ENCODE measurements at regions not wholly inside any gene's neighbourhood (a gene's known extent, or its start where the extent isn't known, plus 50 kb on each side); places are given as distances from the start of the nearest gene placed in this dataset.

DNA sequence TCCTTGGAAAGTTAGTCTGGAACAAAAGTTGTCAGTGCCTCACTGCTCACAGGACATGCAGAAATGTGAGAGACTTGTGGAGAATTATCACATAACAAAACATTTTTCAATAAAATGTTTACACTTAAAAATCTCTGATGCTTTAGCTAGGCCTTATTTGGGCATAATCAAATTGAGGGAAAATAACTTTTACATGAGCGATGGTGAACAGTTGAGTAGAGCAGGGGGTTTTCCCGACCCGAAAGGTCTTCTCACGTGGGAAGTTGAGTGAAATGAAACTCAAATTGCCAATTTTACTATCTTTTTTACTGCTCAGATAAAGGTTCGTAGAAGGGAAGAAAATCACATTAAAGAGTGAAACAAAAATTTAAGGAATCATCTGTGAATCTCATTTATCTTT, 465.6 kb downstream of the MTX2 start:
- Histone ChIP-seq H3K36me3 (no peaks in the 10 kb centered on the region), H3K9me3 (no peaks in the 10 kb centered on the region), H3K4me3 (ENCODE audit: low read depth, low read length) (no peak overlapping the region), H3K4me1 (no peaks in the 10 kb centered on the region), H3K27me3 (no peaks in the 10 kb centered on the region)
- DNase-seq, result no peak
- no peak for TF ChIP-seq CTCF (IDR thresholded peaks at IDR 0.05; ENCODE audit: low read depth, low read length)

DNA sequence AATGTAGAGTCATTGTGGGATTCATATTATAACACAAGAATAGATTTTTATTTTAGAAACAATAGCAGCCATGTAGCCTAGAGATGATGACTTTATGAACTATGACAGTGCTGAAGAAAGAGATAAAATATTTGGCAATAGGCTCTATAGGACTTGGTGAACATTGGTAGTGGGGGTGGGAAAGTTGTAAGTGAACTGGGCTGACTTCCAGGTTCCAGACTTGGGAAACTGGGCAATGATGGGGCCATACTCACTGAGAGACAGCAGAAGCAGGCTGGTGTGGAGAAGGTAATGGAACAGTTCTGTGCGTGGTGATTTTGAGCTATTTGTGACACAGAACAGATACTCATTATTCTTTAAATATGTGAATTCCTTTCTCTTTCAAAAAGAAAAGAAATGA, 470.3 kb upstream of the HNRNPA3 start:
- Histone ChIP-seq H3K4me1 (peaks cover 3% of the 10 kb centered on the region; the same call in 1 of the 2 replicates), H3K4me3 (ENCODE audit: low read depth, low read length) (no peak overlapping the region), H3K27me3 (no peaks in the 10 kb centered on the region), H3K36me3 (no peaks in the 10 kb centered on the region), H3K9me3 (no peaks in the 10 kb centered on the region)
- no peak for DNase-seq
- TF ChIP-seq CTCF (IDR thresholded peaks at IDR 0.05; ENCODE audit: low read depth, low read length), result no peak

GRCh38 chr2:176743671-176744070, 468.9 kb upstream of the HNRNPA3 start:
- Histone ChIP-seq H3K4me3 (ENCODE audit: low read depth, low read length) (no peak overlapping the region), H3K27me3 (no peaks in the 10 kb centered on the region), H3K9me3 (no peaks in the 10 kb centered on the region), H3K36me3 (no peaks in the 10 kb centered on the region), H3K4me1 (peaks cover 3% of the 10 kb centered on the region; the same call in 1 of the 2 replicates)
- no peak for DNase-seq
- TF ChIP-seq CTCF (IDR thresholded peaks at IDR 0.05; ENCODE audit: low read depth, low read length), result no peak

GRCh38 chr2:176744146-176744545, 468.4 kb upstream of the HNRNPA3 start:
- Histone ChIP-seq H3K27me3 (no peaks in the 10 kb centered on the region), H3K36me3 (no peaks in the 10 kb centered on the region), H3K4me3 (ENCODE audit: low read depth, low read length) (no peak overlapping the region), H3K4me1 (peaks cover 3% of the 10 kb centered on the region; the same call in 1 of the 2 replicates), H3K9me3 (no peaks in the 10 kb centered on the region)
- DNase-seq, result no peak
- TF ChIP-seq CTCF (IDR thresholded peaks at IDR 0.05; ENCODE audit: low read depth, low read length), result no peak

DNA sequence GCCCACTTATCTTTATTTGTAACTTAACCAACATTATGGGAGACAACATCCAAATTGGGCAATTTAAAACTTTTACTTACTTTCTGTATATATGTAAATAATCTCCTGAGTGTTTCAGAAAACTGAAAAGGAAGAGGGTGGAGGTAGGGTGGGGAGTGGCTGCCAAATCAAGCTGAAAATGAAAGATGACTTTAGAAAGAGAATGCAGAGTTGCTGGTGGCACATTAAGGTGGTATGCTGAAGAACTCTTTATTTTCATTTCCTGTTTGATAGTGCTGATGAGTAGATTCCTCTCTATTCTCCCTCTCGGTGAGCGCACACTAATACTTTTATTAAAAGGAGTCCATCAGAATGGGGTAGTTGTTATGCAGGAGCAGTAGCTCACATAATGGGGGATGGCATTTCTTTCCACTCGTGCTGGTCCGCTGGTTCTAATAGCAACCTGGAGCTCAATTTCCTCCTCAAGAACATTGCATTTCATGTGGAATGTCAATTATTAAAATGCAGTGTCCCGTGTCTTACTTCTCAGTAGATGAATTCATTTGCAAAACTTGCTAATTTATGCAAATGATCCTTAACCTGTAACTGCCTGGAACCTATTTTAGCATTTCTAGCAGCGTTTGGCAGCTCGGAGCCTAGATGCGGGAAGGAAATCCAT, 466.9 kb upstream of the HNRNPA3 start:
- no peaks in the 10 kb centered on the region for H3K36me3 ChIP-seq
- TF ChIP-seq CTCF (IDR thresholded peaks at IDR 0.05; ENCODE audit: low read depth, low read length), result no peak
- no peak overlapping the region for H3K4me3 ChIP-seq (ENCODE audit: low read depth, low read length)
- H3K9me3 ChIP-seq, result no peaks in the 10 kb centered on the region
- DNase-seq, result no peak
- no peaks in the 10 kb centered on the region for H3K27me3 ChIP-seq
- peaks cover 3% of the 10 kb centered on the region; the same call in 1 of the 2 replicates for H3K4me1 ChIP-seq

DNA sequence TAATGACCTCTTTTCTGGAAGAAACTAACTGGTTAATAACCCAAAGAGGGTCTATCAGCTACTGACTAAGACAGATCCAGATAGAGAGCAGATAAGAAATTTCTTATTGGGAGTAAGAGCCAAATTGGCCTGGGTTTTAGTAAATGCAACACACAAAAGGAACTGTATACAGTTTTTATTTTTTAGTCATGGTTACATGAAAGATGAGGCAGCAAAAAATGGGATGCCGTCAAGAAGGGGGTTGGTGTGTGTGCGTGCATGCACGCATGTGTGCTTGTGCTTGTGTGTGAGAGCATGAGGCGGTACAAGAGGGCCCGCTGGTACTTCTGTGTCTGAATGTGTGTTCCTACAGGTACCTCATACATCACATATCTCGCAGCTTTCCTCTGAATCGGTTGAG, 466.2 kb upstream of the HNRNPA3 start:
- peaks cover 3% of the 10 kb centered on the region; the same call in 1 of the 2 replicates for H3K4me1 ChIP-seq
- TF ChIP-seq CTCF (IDR thresholded peaks at IDR 0.05; ENCODE audit: low read depth, low read length), result no peak
- H3K9me3 ChIP-seq, result no peaks in the 10 kb centered on the region
- H3K4me3 ChIP-seq (ENCODE audit: low read depth, low read length), result no peak overlapping the region
- no peaks in the 10 kb centered on the region for H3K27me3 ChIP-seq
- DNase-seq, result no peak
- no peaks in the 10 kb centered on the region for H3K36me3 ChIP-seq
